Stimulated activated CD4-positive, alpha-beta T cell treated with anti-CD3 and anti-CD28 coated beads, Interleukin-12 subunit alpha, Interleukin-12 subunit beta, amount 100 ng/mL, for 48 hours (primary cell): ENCODE measurements at regions not wholly inside any gene's neighbourhood (a gene's known extent, or its start where the extent isn't known, plus 50 kb on each side); places are given as distances from the start of the nearest gene placed in this dataset.

Experiments
- DNase-seq, 3 donors: peaks; one replicate each; pipeline ENCODE4 v3.0.0-alpha.2; 2020; ENCODE audit warnings: low read depth in 2 of 3, low spot score in 1 of 3

- no peak for DNase-seq
These were observed 173.0 kb upstream of the ECI2 start for GRCh38 chr6:4308364-4308763.

- no peak for DNase-seq
These were observed 169.6 kb upstream of the ECI2 start for GRCh38 chr6:4304927-4305455.

GRCh38 chr6:4303638-4304037, 168.3 kb upstream of the ECI2 start:
- DNase-seq: no peak

GRCh38 chr6:4302524-4302923, 167.1 kb upstream of the ECI2 start:
- DNase-seq: no peak

- no peak for DNase-seq
These were observed 166.5 kb upstream of the ECI2 start for GRCh38 chr6:4301871-4302270.

- DNase-seq: no peak
These were observed 165.5 kb upstream of the ECI2 start for GRCh38 chr6:4300917-4301316.

- no peak for DNase-seq
These were observed 164.1 kb upstream of the ECI2 start for GRCh38 chr6:4299476-4299875.

GRCh38 chr6:4297348-4297747, 162.0 kb upstream of the ECI2 start:
- no peak for DNase-seq

- DNase-seq: no peak
These were observed 161.2 kb upstream of the ECI2 start for GRCh38 chr6:4296552-4296951.

GRCh38 chr6:4295783-4296155, 160.4 kb upstream of the ECI2 start:
- DNase-seq: no peak

- no peak for DNase-seq
These were observed 159.8 kb upstream of the ECI2 start for GRCh38 chr6:4295058-4295782.

- no peak for DNase-seq
These were observed 159.3 kb upstream of the ECI2 start for GRCh38 chr6:4294636-4295035.

- no peak for DNase-seq
These were observed 156.4 kb upstream of the ECI2 start for GRCh38 chr6:4291453-4292403.

GRCh38 chr6:4289770-4290320, 154.5 kb upstream of the ECI2 start:
- DNase-seq: no peak

- no peak for DNase-seq
These were observed 152.5 kb upstream of the ECI2 start for GRCh38 chr6:4287811-4288244.

- DNase-seq: no peak
These were observed 152.0 kb upstream of the ECI2 start for GRCh38 chr6:4287372-4287771.

- DNase-seq: no peak
These were observed 147.6 kb upstream of the ECI2 start for GRCh38 chr6:4282926-4283325.

GRCh38 chr6:4281341-4282293, 146.2 kb upstream of the ECI2 start:
- peak in 2 of 3 donors; percentile 0 to 8 for DNase-seq

GRCh38 chr6:4280707-4281106, 145.3 kb upstream of the ECI2 start:
- DNase-seq: no peak

GRCh38 chr6:4280031-4280430, 144.7 kb upstream of the ECI2 start:
- DNase-seq: no peak
